ENCODE measurements at regions not wholly inside any gene's neighbourhood (a gene's known extent, or its start where the extent isn't known, plus 50 kb on each side); places are given as distances from the start of the nearest gene placed in this dataset.

GRCh38 chr10:53607691-53608090 lies 835.1 kb upstream of the MBL2 start:
- TF ChIP-seq CTCF (IDR thresholded peaks at IDR 0.05) (no peak), POLR2A (IDR thresholded peaks at IDR 0.05) (no peak)

Measured in thyroid gland (tissue), 4 donors.